GM21515 (cell line): ENCODE measurements at regions not wholly inside any gene's neighbourhood (a gene's known extent, or its start where the extent isn't known, plus 50 kb on each side); places are given as distances from the start of the nearest gene placed in this dataset.
"Not testable (repeated sequence)": the region's sequence is repeated elsewhere in the genome, so short reads cannot be mapped to it uniquely, and the experiment has no call there.

ENCODE experiments used
- ATAC-seq: cut with Tn5 transposase; IDR thresholded peaks from one replicate; pipeline ENCODE4 v1.9.1; 2021; ENCODE audit not compliant: unreplicated experiment

DNA sequence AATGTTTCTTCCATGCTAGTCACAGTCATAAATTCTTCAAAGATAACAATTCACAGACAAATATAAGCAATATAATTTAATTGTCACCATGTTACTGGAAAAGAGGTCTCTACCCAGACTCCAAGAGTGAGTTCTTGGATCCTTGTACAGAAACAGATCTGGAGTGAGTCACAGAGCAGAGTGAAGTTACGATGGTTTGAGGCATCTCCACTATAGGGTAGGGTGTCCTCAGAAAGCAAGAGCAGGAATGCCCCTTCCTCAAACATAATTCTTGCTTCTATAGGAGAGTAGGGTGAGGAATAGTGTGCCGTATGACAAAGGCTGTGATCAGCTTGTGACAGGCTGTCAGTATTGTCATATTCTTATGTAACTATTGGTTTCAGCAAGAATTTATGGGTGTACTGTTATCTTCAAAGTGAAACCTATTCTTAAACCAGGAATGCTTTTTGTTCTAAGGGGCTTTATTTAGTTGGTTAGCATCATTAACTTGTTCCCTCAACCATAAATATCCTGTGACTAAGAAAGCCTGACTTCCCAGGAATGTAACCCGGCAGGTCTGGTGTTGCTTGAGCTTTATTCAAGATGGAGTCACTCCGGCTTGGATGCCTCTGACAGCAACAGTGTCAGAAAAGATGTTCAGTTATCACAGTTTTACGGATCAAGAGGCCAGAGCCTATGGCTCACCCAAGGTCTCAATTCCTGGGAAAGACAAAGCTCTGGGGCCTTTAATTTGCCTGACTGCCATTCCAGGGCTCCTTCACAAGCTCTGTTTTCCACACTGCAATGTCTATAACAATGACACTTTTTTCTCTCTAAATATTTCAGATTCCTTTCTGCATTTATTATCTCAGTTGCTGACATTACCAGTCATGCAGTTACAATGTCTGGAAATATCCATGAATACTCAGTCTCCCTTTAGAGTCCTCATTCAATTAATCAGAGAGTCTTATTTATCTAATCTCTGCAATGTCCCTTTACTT lies 298.6 kb downstream of the C6orf118 start:
- ATAC-seq = no peak

GRCh38 chr6:165008971-165009370 lies 300.4 kb downstream of the C6orf118 start:
- ATAC-seq = no peak

DNA sequence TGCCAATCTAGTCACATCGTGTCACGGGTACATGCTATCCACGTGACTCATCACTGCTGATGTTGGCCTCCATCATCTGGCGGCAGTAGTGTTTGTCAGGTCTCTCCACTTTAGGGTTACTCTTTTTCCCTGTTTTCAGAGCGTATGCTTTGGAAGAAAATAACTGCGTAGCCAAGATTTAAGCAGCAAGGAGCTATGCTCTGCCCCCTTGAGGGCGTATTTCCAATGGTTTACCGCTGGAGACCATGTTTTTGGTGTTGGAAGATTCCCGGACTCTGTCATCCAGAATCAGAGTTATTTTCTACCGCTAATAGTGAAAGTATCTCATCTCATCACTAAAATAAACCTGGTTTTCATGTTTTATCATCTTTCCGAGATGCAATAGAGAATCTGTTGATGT lies 306.5 kb downstream of the C6orf118 start:
- ATAC-seq = no peak

- no peak for ATAC-seq
These were observed 307.0 kb downstream of the C6orf118 start for GRCh38 chr6:165002358-165002757.

DNA sequence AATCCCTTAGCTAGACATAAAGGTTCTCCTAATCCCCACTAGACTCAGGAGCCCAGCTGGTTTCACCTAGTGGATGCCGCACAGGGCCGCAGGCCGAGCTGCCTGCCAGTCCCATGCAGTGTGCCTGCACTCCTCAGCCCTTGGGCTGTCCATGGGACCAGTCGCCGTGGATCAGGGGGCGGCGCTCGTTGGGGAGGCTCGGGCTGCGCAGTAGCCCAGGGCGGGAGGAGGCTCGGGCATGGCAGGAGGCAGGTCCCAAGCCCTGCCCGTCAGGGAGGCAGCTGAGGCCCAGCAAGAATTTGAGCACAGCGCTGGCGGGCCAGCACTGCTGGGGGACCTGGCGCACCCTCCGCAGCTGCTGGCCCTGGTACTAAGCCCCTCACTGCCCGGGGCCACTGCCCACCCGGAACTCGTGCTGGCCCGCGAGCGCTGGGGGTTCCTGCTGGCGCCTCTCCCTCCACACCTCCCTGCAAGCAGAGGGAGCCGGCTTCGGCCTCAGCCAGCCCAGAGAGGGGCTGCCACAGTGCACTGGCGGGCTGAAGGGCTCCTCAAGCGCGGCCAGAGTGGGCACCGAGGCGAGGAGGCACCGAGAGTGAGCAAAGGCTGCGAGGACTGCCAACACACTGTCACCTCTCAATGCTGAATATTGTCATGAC lies 307.8 kb downstream of the C6orf118 start:
- ATAC-seq = no peak

DNA sequence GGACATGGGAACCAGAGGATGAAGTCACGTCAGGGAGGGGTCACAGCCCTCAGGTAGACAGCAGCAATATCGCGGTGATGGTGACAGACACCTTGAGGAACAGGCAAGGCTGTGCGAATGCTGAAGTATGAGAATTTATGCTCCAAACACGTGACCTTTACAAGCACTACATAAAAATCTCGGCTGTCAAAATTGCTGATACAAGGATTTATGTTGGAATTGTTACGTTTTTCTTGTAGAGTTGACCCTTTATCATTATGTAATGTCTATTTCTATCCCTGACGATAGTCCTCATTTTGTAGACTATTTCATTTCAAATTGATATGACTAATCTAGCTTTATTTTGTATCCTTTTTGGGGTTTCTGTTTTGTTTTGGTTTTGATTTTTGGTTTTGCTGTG lies 311.1 kb downstream of the C6orf118 start:
- ATAC-seq = no peak

- ATAC-seq = no peak
These were observed 312.6 kb downstream of the C6orf118 start for GRCh38 chr6:164996838-164997237.

- ATAC-seq = no peak
These were observed 317.8 kb downstream of the C6orf118 start for GRCh38 chr6:164991573-164991972.

- no peak for ATAC-seq
These were observed 318.5 kb downstream of the C6orf118 start for GRCh38 chr6:164990901-164991300.

DNA sequence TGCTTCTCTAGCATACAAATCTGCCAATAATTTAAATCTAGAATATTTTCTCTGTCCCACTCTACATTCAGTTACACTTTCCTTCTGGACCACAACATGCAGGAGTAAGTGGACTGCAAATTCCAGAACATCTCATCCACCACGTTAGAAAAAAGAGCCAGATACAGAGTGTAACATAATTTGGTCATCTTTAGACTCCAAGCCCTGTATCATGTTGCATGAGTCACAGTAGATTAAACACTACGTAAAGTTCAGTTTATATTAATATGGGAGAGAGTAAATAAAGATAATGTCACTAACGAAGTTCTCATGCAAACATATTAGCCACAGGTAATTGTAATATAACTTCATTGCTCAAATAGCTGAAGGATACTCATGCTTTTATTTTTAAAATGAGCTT lies 327.0 kb downstream of the C6orf118 start:
- no peak for ATAC-seq

DNA sequence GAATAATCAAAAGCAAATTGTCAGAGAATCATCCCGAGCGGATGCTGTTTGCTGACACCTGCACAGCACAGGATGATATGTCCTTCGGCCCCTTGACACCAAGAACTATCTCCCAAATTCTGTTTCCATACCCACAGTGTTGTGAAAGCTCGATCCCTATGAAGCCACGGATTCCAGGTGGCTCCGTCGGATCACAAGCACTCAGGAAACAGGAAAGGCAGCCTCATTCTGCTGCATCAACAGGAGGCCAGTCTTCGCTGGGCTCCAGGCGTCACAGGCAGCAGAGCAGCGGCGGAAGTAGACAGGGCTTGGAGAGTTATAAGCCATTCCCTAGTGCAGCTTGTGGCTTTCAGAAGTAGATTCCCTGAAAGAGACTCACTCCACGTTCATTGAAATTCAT lies 342.3 kb downstream of the C6orf118 start:
- ATAC-seq = no peak

DNA sequence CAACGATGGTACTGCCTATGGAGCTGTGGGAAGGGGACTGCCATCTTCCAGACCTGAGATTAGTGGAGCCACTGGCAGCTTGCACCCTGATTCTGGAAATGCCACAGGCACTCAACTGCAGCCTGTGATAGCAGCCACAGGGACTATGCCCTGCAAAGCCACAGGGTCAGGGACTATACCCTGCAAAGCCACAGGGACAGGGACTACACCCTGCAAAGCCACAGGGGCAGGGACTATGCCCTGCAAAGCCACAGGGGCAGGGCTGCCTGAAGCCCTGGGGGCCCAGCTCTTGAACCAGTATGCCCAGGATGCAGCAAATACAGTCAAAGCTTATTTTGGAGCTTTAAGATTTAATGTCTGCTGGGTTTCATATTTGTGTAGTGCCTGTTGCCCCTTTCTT lies 346.6 kb downstream of the C6orf118 start:
- ATAC-seq = no peak

- no peak for ATAC-seq
These were observed 362.2 kb downstream of the C6orf118 start for GRCh38 chr6:164947164-164947563.

DNA sequence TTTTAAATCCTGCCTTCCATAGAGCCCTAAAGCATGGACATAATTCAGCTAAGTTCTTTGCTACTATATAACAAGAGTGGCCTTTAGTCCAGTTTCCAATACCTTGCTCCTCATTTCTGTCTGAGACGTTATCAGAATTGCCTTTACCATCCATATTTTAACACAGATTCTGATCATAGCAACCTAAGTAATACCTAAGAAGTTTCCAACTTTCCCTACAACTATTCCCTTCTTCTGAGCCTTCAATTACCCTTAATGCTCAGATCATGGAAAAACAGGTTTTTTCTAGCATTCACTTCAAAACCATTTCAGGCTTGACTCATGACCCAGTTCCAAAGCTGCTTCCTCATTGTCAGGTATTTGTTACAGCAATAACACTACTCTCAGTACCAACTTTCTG lies 367.1 kb downstream of the C6orf118 start:
- no peak for ATAC-seq

- not testable (repeated sequence) for ATAC-seq
These were observed 376.1 kb downstream of the C6orf118 start for GRCh38 chr6:164933238-164933794.

DNA sequence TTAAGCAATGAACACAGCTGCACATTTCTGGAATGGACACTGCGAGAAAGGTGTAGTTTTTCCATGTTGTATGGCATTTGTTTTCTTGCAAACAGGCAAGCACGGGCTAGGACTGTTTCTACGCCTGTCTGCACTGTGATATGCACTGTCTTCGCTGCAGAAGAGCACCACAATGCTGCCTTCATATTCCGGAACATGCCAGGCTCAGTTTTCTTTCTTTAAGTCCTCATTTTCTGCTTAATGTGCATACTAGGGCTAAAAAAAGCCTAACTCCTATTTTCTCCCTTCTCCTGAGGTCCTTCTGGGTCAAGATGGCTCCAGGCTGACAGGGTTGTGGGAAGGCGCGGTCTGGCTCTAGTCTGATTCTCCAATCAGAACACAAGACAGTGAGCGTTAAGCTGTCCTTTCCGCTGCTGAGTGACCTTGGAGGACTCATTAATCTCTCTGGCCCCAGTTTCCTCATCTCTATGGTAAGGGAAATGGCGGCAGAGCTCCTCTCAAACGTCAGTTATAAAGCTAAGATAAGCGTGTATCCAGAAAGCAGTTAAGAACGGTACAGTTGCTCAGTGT lies 379.9 kb downstream of the C6orf118 start:
- ATAC-seq = no peak

DNA sequence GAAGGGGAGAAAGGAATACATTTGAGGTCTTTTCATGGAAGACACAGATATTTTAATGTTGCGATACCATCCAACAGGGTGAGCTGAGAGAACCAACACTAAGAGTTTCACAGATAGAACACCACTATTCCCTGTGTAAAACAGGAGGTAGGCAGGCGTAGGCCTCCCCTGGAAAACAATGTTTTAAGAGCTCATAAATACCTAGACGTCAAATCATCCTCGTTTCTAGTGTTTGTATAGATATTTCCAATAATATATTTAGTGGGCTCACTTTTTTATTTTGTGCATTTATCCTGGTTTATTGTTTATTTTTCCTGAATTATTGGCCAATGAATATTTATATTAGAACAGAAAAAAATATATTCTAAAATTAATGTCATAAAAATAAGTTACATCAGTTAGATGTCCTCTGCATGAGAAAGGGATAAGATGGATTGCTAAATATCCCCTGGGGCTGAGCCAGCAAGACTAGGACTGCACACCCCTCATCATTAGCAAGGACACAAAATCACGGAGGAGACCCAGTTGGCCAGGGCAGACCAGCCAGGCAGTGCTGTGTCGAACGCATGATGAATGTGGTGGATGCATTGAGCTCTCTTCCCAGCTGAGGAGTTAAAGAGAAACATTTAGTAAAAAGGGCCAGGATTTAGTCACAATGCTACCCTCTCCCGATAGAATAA lies 380.5 kb downstream of the C6orf118 start:
- ATAC-seq = no peak

DNA sequence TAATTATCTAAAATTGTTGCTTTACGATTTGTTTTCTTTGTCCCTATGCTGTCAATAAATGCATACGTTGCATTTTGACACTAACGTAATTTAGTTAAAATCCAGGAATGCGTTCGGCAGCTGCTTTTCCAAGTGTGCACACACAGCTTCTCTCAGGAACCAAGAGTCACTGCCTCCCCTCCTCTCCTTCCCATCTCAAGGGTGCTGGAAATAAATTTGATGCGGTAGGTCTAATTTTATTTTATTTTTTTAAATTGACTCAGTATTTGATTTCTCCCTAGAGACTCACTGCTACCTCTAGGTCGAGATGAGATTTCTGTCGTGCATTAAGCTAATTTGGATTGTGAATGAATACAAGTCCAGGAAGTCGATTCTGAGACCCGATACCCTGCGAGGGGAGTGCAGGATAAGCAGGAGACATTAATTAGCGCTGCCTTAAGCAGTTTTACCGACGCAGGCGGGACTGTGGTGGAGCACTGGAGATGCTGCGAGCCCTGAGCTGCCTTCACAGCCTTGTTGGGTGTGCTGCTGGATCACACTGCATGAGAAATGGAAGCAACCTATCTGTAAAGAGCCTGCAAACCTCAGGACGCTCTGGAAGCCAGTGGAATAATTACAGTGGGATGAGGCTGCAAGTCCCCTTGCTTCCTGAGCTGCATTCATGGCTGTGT lies 381.2 kb downstream of the C6orf118 start:
- ATAC-seq = no peak

DNA sequence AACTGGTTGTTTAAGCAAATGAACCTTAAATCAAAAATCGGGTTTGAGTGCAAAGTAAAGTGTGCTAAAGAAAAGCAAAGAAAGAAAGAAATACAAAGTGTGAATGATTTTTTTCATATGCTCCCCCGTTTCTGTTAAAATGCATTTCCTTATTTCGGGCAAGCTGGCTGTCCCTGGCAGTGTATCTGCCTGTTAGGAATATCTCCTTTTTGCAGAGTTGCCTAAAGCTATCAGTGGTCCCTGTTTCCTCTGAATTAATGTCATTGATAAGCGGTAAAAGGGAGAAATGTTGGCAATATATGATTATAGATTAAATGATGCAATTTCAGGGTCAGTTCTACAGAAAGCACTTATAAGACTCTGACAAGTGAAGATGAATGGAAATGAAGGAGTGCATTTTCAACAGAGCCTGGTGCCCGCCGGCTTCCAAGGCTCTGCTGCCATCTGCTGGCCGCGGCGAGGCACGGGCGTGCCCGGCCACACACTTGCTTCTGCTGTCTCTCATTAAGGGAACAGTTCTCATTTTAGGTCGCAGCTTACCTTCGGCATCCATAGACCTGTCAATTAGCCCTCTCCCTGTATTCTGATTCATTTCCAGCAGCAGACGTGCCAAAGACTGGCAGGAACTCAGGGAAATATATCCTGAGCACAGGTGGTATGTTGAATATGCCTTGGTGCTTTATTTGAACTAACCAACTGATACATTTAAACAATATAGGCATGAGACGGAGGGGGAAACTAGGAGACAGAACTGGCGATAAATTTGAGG lies 381.9 kb downstream of the C6orf118 start:
- peak; percentile 85 for ATAC-seq

- ATAC-seq = no peak
These were observed 382.7 kb downstream of the C6orf118 start for GRCh38 chr6:164926686-164927085.
